ENCODE measurements at regions not wholly inside any gene's neighbourhood (a gene's known extent, or its start where the extent isn't known, plus 50 kb on each side); places are given as distances from the start of the nearest gene placed in this dataset.

- Histone ChIP-seq H3K4me1 (no peaks in the 10 kb centered on the region), H3K9me3 (peaks cover 0 to 4% (median 0%) of the 10 kb centered on the region in 3 donors), H3K4me3 (no peak overlapping the region), H3K36me3 (no peaks in the 10 kb centered on the region), H3K27me3 (no peaks in the 10 kb centered on the region), H3K27ac (no peak overlapping the region)
- intact Hi-C loops (cut with DNase I; ENCODE audit: low total_unique reads) = no loop called here
- DNase-seq = no peak
- TF ChIP-seq CTCF (IDR thresholded peaks at IDR 0.05) = no peak
These were observed 252.5 kb downstream of the DTHD1 start for GRCh38 chr4:36533944-36534343.

GRCh38 chr4:36547383-36547782 is 266.0 kb downstream of the DTHD1 start:
- H3K9me3 ChIP-seq = no peaks in the 10 kb centered on the region
- no peaks in the 10 kb centered on the region for H3K27me3 ChIP-seq
- no peaks in the 10 kb centered on the region for H3K4me1 ChIP-seq
- no peak overlapping the region for H3K27ac ChIP-seq
- intact Hi-C loops (cut with DNase I; ENCODE audit: low total_unique reads) = no loop called here
- no peak for TF ChIP-seq CTCF (IDR thresholded peaks at IDR 0.05)
- no peak overlapping the region for H3K4me3 ChIP-seq
- DNase-seq = no peak
- H3K36me3 ChIP-seq = no peaks in the 10 kb centered on the region

DNA sequence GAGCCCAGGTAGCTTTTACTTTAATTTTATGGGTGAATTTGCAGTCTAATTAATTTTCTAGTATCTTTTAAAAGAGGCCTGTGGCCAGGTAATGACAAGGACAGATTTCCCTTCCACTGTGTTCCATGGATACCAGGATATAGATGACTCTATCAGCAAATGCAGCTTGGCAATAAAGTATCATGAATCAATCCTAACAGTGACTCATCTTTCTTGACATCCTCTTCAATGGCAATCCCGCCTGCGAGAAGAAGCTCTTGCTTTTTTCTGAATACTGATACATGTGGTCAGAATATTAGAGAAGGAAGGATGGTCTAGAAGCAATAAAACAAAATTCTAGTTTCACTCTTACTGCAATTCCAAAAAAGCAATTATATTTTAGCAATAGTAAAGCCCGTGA is 267.8 kb downstream of the DTHD1 start:
- Histone ChIP-seq H3K4me1 (no peaks in the 10 kb centered on the region), H3K27me3 (no peaks in the 10 kb centered on the region), H3K27ac (no peak overlapping the region), H3K9me3 (no peaks in the 10 kb centered on the region), H3K36me3 (no peaks in the 10 kb centered on the region), H3K4me3 (no peak overlapping the region)
- no peak for DNase-seq
- intact Hi-C loops (cut with DNase I; ENCODE audit: low total_unique reads) = no loop called here
- no peak for TF ChIP-seq CTCF (IDR thresholded peaks at IDR 0.05)

GRCh38 chr4:36549992-36550391 is 268.6 kb downstream of the DTHD1 start:
- Histone ChIP-seq H3K36me3 (no peaks in the 10 kb centered on the region), H3K27ac (no peak overlapping the region), H3K9me3 (no peaks in the 10 kb centered on the region), H3K27me3 (no peaks in the 10 kb centered on the region), H3K4me3 (no peak overlapping the region), H3K4me1 (no peaks in the 10 kb centered on the region)
- no peak for DNase-seq
- no peak for TF ChIP-seq CTCF (IDR thresholded peaks at IDR 0.05)
- intact Hi-C loops (cut with DNase I; ENCODE audit: low total_unique reads) = no loop called here

DNA sequence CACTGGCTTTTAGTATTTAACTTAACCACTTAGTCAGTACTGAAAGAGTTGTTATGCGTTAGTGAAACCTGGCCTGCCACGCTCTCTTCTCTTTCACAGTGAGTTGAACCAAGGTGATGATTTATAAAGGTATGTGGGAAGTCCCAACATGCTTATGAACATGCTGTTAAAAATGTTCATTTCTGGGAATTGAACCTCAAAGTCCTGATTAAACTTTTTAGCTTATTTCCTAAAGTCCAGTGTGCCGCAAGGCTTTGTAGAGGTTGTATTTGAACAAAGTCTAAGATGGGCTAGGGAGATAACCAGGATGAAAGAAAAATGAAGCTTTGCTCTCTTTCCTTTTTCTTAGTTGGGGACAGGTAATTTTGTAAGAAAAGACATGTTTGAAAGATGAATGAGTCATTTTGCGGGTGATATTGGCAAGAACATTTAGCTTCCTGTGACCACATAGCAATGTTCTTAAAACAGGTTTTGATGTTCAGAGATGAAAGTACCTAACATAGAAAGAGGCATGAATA is 270.3 kb downstream of the DTHD1 start:
- Histone ChIP-seq H3K4me1 (no peaks in the 10 kb centered on the region), H3K27me3 (no peaks in the 10 kb centered on the region), H3K36me3 (no peaks in the 10 kb centered on the region), H3K27ac (no peak overlapping the region), H3K9me3 (no peaks in the 10 kb centered on the region), H3K4me3 (no peak overlapping the region)
- TF ChIP-seq CTCF (IDR thresholded peaks at IDR 0.05) = no peak
- intact Hi-C loops (cut with DNase I; ENCODE audit: low total_unique reads) = no loop called here
- DNase-seq = no peak

DNA sequence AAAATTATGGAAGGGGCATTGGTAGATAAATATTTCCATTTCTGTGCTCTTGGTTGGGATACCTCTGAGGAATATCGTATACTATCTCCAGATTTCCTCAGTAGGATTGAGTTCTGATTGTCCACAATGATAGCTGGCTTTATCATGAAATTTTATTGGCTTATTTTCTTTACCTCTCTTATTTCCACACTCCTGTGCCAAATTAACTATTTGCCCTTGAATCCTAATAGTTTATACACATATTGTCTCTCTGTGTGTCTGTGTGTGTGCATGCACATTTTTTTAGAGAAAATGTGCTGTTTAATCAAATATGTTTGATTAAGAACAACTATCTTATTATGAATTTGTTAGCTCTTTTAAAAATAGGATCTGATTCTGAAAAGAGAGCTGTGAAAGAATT is 271.6 kb downstream of the DTHD1 start:
- intact Hi-C loops (cut with DNase I; ENCODE audit: low total_unique reads) = no loop called here
- no peak for DNase-seq
- no peaks in the 10 kb centered on the region for H3K36me3 ChIP-seq
- H3K27me3 ChIP-seq = no peaks in the 10 kb centered on the region
- H3K4me1 ChIP-seq = no peaks in the 10 kb centered on the region
- no peaks in the 10 kb centered on the region for H3K9me3 ChIP-seq
- TF ChIP-seq CTCF (IDR thresholded peaks at IDR 0.05) = no peak
- no peak overlapping the region for H3K4me3 ChIP-seq
- H3K27ac ChIP-seq = no peak overlapping the region
